ENCODE measurements at regions not wholly inside any gene's neighbourhood (a gene's known extent, or its start where the extent isn't known, plus 50 kb on each side); places are given as distances from the start of the nearest gene placed in this dataset.

- TF ChIP-seq, protein P1, sequence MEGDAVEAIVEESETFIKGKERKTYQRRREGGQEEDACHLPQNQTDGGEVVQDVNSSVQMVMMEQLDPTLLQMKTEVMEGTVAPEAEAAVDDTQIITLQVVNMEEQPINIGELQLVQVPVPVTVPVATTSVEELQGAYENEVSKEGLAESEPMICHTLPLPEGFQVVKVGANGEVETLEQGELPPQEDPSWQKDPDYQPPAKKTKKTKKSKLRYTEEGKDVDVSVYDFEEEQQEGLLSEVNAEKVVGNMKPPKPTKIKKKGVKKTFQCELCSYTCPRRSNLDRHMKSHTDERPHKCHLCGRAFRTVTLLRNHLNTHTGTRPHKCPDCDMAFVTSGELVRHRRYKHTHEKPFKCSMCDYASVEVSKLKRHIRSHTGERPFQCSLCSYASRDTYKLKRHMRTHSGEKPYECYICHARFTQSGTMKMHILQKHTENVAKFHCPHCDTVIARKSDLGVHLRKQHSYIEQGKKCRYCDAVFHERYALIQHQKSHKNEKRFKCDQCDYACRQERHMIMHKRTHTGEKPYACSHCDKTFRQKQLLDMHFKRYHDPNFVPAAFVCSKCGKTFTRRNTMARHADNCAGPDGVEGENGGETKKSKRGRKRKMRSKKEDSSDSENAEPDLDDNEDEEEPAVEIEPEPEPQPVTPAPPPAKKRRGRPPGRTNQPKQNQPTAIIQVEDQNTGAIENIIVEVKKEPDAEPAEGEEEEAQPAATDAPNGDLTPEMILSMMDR (IDR thresholded peaks at IDR 0.05 in 4 of 5, conservative IDR thresholded peaks at IDR 0.05 in 1 of 5), result no peak
- no peak for TF ChIP-seq POLR2A (IDR thresholded peaks at IDR 0.05)
Measured at GRCh38 chr7:68955656-68956055, 642.6 kb upstream of the AUTS2 start.

Data from gastrocnemius medialis (tissue), 4 donors.